DOHH2 (cell line): ENCODE measurements at regions not wholly inside any gene's neighbourhood (a gene's known extent, or its start where the extent isn't known, plus 50 kb on each side); places are given as distances from the start of the nearest gene placed in this dataset.
"Not testable (repeated sequence)": the region's sequence is repeated elsewhere in the genome, so short reads cannot be mapped to it uniquely, and the experiment has no call there.

ENCODE experiments used
- H3F3A ChIP-seq: fragments of 200-600 bp; sonication (generic), shearing (Covaris generic); 2 replicates; pipeline ENCODE4 v1.6.0; 2016; ENCODE audit warnings: antibody characterized with exemption, mild to moderate bottlenecking; ENCODE audit not compliant: control insufficient read depth, insufficient read depth
- H3K27ac ChIP-seq: fragments of 200-600 bp; sonication (generic); 2 replicates; pipeline ENCODE4 v1.5.1; 2014; ENCODE audit warnings: low read depth, mild to moderate bottlenecking, low read length, moderate library complexity
- H3K27me3 ChIP-seq: fragments of 200-600 bp; sonication (generic); 2 replicates; pipeline ENCODE4 v1.6.1; 2014; ENCODE audit warnings: mild to moderate bottlenecking, low read length, mixed read lengths; ENCODE audit not compliant: control insufficient read depth
- H3K36me3 ChIP-seq: fragments of 200-600 bp; sonication (generic); 2 replicates; pipeline ENCODE4 v1.6.1; 2014; ENCODE audit warnings: mild to moderate bottlenecking, low read length, moderate library complexity, mixed read lengths; ENCODE audit not compliant: control insufficient read depth
- H3K4me1 ChIP-seq: fragments of 200-600 bp; sonication (generic); 2 replicates; pipeline ENCODE4 v1.6.1; 2014; ENCODE audit warnings: mild to moderate bottlenecking, low read length, mixed read lengths; ENCODE audit not compliant: control insufficient read depth
- H3K4me2 ChIP-seq: fragments of 200-600 bp; sonication (generic); 2 replicates; pipeline ENCODE4 v1.6.0; 2014; ENCODE audit warnings: mild to moderate bottlenecking, low read length, moderate library complexity
- H3K4me3 ChIP-seq: fragments of 200-600 bp; sonication (generic); 2 replicates; pipeline ENCODE4 v1.5.1; 2014; ENCODE audit warnings: mild to moderate bottlenecking, low read length, mixed read lengths
- H3K79me2 ChIP-seq: fragments of 200-600 bp; sonication (generic); 2 replicates; pipeline ENCODE4 v1.6.1; 2014; ENCODE audit warnings: mild to moderate bottlenecking, low read length, mixed read lengths; ENCODE audit not compliant: control insufficient read depth
- H3K9me2 ChIP-seq: fragments of 200-600 bp; sonication (generic); replicated peaks from 2 replicates; pipeline ENCODE4 v1.6.1; 2014; ENCODE audit warnings: mild to moderate bottlenecking, low read length, mixed read lengths; ENCODE audit not compliant: control insufficient read depth
- H3K9me3 ChIP-seq: fragments of 200-600 bp; sonication (generic); 2 replicates; pipeline ENCODE4 v1.6.1; 2014; ENCODE audit warnings: antibody characterized with exemption, low read length, mixed read lengths; ENCODE audit not compliant: control insufficient read depth, insufficient read depth
- H4K20me1 ChIP-seq: fragments of 200-600 bp; sonication (generic); 2 replicates; pipeline ENCODE4 v1.6.0; 2014; ENCODE audit warnings: low read depth, mild to moderate bottlenecking, antibody characterized with exemption, low read length, moderate library complexity; ENCODE audit not compliant: control insufficient read depth, insufficient read depth
- CTCF ChIP-seq: fragments of 200-600 bp; sonication (generic); IDR thresholded peaks from one replicate; pipeline ENCODE4 v1.5.1; 2014; ENCODE audit warnings: antibody characterized with exemption, mild to moderate bottlenecking, low read depth, low read length; ENCODE audit not compliant: poor library complexity, severe bottlenecking
- EZH2phosphoT487 ChIP-seq: fragments of 200-600 bp; sonication (generic); IDR thresholded peaks from 2 replicates; pipeline ENCODE4 v1.6.1; 2017; ENCODE audit warnings: borderline replicate concordance, mild to moderate bottlenecking, antibody characterized with exemption, low read length, moderate library complexity, mixed read lengths

- not testable (repeated sequence) for H3K9me2 ChIP-seq, H3F3A ChIP-seq, H3K27ac ChIP-seq, H3K4me1 ChIP-seq, H3K4me2 ChIP-seq, H3K9me3 ChIP-seq, H3K79me2 ChIP-seq, H3K36me3 ChIP-seq, H3K27me3 ChIP-seq, H3K4me3 ChIP-seq, H4K20me1 ChIP-seq
These were observed 52.4 kb upstream of the EHHADH start for GRCh38 chr3:185306286-185306685.

- Histone ChIP-seq H3K36me3 (no peaks in the 10 kb centered on the region), H3K27ac (no peak overlapping the region), H3K79me2 (no peaks in the 10 kb centered on the region), H3F3A (no peaks in the 10 kb centered on the region), H4K20me1 (no peaks in the 10 kb centered on the region), H3K4me1 (no peaks in the 10 kb centered on the region), H3K4me2 (no peak overlapping the region), H3K9me2 (no peaks in the 10 kb centered on the region; the same call in 1 of the 2 replicates), H3K9me3 (no peaks in the 10 kb centered on the region), H3K4me3 (no peak overlapping the region), H3K27me3 (no peaks in the 10 kb centered on the region)
- no peak for TF ChIP-seq CTCF
- no peak for TF ChIP-seq EZH2phosphoT487
These were observed 53.0 kb upstream of the EHHADH start for GRCh38 chr3:185306847-185307246.

GRCh38 chr3:185308126-185308754, 54.4 kb upstream of the EHHADH start:
- H3K4me1 ChIP-seq = no peaks in the 10 kb centered on the region
- no peak overlapping the region for H3K4me3 ChIP-seq
- no peaks in the 10 kb centered on the region for H3K9me3 ChIP-seq
- H3K27me3 ChIP-seq = no peaks in the 10 kb centered on the region
- H4K20me1 ChIP-seq = no peaks in the 10 kb centered on the region
- H3K27ac ChIP-seq = no peak overlapping the region
- no peaks in the 10 kb centered on the region for H3K79me2 ChIP-seq
- no peaks in the 10 kb centered on the region for H3F3A ChIP-seq
- no peaks in the 10 kb centered on the region; the same call in 1 of the 2 replicates for H3K9me2 ChIP-seq
- H3K4me2 ChIP-seq = no peak overlapping the region
- TF ChIP-seq CTCF = peak; percentile 66
- no peak for TF ChIP-seq EZH2phosphoT487
- no peaks in the 10 kb centered on the region for H3K36me3 ChIP-seq

- no peaks in the 10 kb centered on the region for H3K36me3 ChIP-seq
- H3K9me2 ChIP-seq = no peaks in the 10 kb centered on the region
- no peak overlapping the region for H3K27ac ChIP-seq
- no peaks in the 10 kb centered on the region for H3K9me3 ChIP-seq
- no peak overlapping the region for H3K4me3 ChIP-seq
- H3F3A ChIP-seq = no peaks in the 10 kb centered on the region
- H3K4me1 ChIP-seq = no peaks in the 10 kb centered on the region
- no peaks in the 10 kb centered on the region for H3K27me3 ChIP-seq
- H4K20me1 ChIP-seq = no peaks in the 10 kb centered on the region
- H3K4me2 ChIP-seq = no peak overlapping the region
- TF ChIP-seq CTCF (no peak), EZH2phosphoT487 (no peak)
- no peaks in the 10 kb centered on the region for H3K79me2 ChIP-seq
These were observed 53.6 kb upstream of the MAP3K13 start for GRCh38 chr3:185309302-185309701.
